NAMALWA (cell line): ENCODE measurements at regions not wholly inside any gene's neighbourhood (a gene's known extent, or its start where the extent isn't known, plus 50 kb on each side); places are given as distances from the start of the nearest gene placed in this dataset.
A peak's percentile ranks its signal among the peaks of the same experiment; 100 is the strongest.

Experiments
- DNase-seq: peaks from one replicate; pipeline ENCODE4 v3.0.0-alpha.2; 2015; ENCODE audit warnings: low spot score

DNA sequence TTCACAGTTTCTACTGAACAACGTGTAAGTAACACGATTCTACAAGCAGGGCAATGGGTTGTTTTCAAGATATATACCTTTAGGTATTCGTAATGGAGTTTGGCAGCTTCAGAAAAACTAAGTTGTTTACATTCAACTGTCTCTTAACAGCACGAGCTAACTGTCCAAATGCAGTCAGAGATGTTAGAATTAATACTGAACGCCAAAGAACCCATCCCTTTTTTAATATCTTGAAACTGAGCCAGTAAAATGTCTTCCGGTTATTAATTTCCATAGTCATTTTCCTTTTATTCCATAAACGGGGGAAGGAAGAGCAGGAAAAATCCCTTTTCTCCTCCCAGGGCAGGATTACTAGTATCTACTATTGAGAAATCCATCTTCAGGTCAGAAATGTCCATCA, 129.0 kb upstream of the THBS1 start:
- no peak for DNase-seq

GRCh38 chr15:39453620-39454019, 127.3 kb upstream of the THBS1 start:
- DNase-seq: peak; percentile 14

GRCh38 chr15:39454189-39454986, 126.5 kb upstream of the THBS1 start:
- DNase-seq: no peak

DNA sequence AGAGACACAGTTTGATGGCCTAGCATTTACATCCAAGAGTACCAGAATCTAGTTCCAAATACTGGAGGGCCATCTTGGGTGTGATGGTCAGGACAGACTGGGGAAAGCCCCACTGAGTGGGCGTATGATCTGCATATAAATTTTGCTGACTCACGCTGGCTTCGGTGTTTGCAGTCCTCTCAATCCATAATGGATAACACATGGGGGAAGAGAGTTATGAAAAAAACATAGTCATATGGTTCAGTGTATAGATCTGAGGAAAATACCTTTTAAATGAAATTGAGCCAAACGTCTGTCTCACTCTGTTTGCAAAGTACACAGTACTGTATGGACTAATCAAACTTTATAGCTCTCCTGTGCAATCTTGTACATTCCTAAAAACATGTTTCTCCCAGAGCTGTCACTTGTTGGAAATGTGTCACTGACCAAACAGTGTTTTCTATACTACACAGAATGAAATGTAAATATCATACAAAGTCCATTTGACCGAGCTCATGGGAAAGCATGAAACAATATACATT, 125.3 kb upstream of the THBS1 start:
- no peak for DNase-seq

- no peak for DNase-seq
Observed at GRCh38 chr15:39456159-39456558, 124.7 kb upstream of the THBS1 start.

- no peak for DNase-seq
Observed at GRCh38 chr15:39456582-39457330, 124.1 kb upstream of the THBS1 start.

- no peak for DNase-seq
Observed at GRCh38 chr15:39458131-39458530, 122.7 kb upstream of the THBS1 start.

DNA sequence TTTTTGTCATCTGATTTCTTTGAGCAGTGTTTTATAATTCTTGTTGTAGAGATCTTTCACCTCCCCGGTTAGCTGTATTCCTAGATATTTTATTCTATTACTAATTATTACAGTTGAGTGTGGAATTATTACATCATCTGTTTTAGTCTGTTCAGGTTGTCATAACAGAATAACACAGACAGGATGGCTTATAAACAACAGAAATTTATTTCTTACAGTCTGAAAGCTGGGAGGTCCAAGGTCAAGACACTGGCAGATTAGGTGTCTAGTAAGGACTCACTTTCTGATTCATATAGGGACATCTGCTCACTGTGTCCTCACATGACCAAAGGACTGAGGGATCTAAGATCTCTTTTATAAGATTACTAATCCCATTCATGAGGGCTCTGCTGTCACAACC, 121.3 kb upstream of the THBS1 start:
- no peak for DNase-seq

- DNase-seq: no peak
Observed at GRCh38 chr15:39460748-39461147, 120.1 kb upstream of the THBS1 start.

GRCh38 chr15:39461536-39462130, 119.2 kb upstream of the THBS1 start:
- no peak for DNase-seq

DNA sequence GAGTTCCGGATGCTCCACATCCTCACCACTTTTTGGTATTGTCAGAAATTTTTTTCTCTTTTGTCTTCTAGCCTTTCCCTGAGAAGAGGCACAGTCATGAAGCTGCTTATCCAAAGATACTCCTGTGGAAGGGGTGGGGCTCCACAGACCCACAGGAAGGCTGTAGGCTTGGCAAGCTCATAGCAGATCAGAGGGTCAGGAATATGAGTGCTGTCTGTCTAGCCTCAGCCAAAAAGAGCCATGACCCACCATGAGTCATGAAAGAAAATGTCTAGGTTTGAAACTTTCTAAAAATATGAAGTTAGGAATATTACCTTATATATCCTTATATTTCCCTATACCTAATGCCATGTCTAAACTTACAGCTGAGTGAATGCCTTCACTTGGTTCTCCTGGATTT, 118.2 kb upstream of the THBS1 start:
- no peak for DNase-seq

- DNase-seq: no peak
Observed at GRCh38 chr15:39465843-39466749, 114.8 kb upstream of the THBS1 start.

DNA sequence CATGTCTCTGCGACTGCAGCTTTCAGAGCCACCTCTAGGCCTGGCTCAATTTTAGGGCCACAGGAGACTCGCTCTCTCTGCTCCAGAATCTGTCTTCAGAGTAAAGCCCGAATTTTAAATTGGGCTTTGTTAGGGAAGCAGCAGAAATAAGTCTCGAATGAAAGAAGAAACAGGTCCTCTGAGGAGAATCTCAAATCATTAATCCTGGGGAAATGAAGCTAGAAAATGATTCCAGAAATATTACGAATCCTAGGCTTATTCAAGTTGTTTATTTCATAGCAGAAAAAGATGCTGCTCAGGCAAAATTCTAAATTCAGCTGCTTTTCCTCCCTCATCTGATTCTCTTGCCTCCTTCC, 114.2 kb upstream of the THBS1 start:
- no peak for DNase-seq

DNA sequence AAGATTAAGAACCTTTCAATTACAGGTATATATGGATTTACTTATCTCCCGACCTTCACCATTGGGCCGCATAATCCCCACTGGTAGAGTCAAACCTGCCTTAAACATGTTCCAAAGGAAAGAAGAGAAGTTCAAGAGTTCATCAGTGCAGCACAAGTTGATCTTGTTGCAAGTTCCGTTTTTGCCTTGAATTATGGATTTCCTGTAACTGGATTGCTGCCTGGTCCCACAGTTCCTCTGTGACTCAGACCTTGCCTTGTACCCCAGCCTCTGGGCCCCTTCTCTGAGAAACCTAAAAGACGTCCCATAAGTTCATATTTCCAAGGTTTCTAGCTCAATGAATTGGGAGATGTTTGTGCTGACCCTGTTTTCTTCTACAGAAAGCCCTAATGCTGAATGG, 112.5 kb upstream of the THBS1 start:
- no peak for DNase-seq

GRCh38 chr15:39468828-39469227, 112.1 kb upstream of the THBS1 start:
- no peak for DNase-seq

GRCh38 chr15:39471785-39472574, 108.9 kb upstream of the THBS1 start:
- DNase-seq: no peak

DNA sequence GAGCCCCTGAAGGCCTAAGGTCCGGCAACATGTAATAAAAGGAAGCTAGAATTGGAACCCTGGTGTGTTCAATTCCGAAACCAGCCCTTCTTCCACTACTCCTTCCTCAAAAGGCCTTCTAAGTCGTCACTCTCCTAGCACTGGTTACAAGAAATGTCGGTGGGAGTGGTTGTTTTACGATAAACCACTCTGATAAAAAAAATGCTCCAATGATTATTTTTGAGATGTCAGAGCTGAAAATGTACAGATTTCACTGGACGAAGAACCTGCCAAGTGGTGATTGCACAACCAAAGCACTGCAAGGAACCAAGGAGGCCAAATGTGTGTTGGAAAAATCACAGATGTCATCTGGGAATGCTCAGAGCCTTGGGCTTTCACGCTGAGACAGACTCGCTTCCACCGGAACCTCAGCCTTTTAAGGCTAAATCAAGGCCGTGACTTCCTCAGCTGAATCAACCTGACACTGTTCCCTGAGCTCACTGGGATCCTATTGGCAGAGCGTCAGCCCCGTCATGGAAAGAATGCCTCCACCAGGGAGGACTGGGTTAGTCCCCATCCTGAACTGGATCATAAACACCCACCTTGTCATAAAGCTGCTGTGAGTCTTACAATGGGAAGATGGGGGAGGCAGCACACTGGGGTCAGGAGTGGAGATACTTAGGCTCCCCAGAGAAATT, 108.1 kb upstream of the THBS1 start:
- DNase-seq: no peak

DNA sequence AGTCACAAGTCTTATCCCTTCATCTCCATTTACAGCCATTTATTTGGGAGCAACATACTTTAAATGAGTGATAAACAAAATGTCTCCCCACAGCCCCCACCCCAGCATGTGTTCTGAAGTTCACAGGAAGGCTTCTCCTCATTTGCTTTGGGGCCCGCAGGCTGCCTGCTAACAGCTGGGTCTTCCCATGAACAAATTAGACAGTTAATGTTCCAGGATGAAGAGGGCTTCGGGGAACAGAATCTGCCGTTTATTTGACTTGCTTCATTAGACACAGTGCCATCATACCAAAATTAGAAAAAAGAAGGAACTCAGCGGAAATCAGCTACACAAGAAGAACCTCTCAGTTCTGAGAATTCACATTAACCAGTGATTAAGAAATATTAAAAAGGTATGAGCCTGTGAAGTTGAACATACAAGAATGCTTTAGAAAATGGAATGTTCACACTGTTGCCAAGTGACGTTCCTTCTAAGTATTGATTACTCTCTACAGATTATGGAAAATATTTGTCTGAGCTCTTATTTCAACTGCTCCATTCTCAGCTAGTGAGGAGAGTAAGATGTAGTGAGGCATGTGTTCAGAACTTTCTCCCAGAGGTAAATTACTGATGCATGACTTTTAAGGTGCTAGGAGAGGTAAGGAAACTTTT, 107.5 kb upstream of the THBS1 start:
- no peak for DNase-seq

- DNase-seq: no peak
Observed at GRCh38 chr15:39474657-39475056, 106.2 kb upstream of the THBS1 start.

- no peak for DNase-seq
Observed at GRCh38 chr15:39478996-39479395, 101.9 kb upstream of the THBS1 start.
